Tibial nerve (tissue), 4 donors: ENCODE measurements at regions not wholly inside any gene's neighbourhood (a gene's known extent, or its start where the extent isn't known, plus 50 kb on each side); places are given as distances from the start of the nearest gene placed in this dataset.

Experiments
- DNase-seq, 2 donors: peaks; one replicate each; pipeline ENCODE4 v3.0.0-alpha.2; 2019; ENCODE audit warnings: low spot score in 2 of 2
- H3K27ac ChIP-seq, 4 donors: fragments of 200-600 bp; sonication (generic) in 3 of 4; one replicate each; pipeline ENCODE4 v1.5.1; 2017 to 2019; ENCODE audit warnings: mild to moderate bottlenecking in 1 of 4
- H3K27me3 ChIP-seq, 2 donors: fragments of 200-600 bp; sonication (generic) in 1 of 2; one replicate each; pipeline versions ENCODE4 v1.5.1 to v1.6.0; 2017 to 2019
- H3K36me3 ChIP-seq, 3 donors: fragments of 200-600 bp; sonication (generic); one replicate each; pipeline ENCODE4 v1.5.1; 2018 to 2019
- H3K4me1 ChIP-seq, 4 donors: fragments of 200-600 bp; sonication (generic) in 3 of 4; one replicate each; pipeline ENCODE4 v1.5.1; 2017 to 2019
- H3K4me3 ChIP-seq, 4 donors: fragments of 200-600 bp; sonication (generic) in 3 of 4; one replicate each; pipeline ENCODE4 v1.5.1; 2017 to 2019; ENCODE audit warnings: mild to moderate bottlenecking in 1 of 4, moderate library complexity in 1 of 4
- H3K9me3 ChIP-seq, 4 donors: fragments of 200-600 bp; sonication (generic) in 3 of 4; one replicate each; pipeline ENCODE4 v1.5.1; 2017 to 2019
- CTCF ChIP-seq, 5 experiments: fragments of 200-600 bp in 3 of 5; fragments of 450-650 bp in 2 of 5; sonication (generic) in 3 of 5; IDR thresholded peaks; one replicate each; pipeline ENCODE4 v1.5.1; 2016 to 2019; ENCODE audit warnings: antibody characterized with exemption in 5 of 5, mild to moderate bottlenecking in 3 of 5, moderate library complexity in 2 of 5
- EP300 ChIP-seq, 2 donors: sonication (generic); formaldehyde crosslinking; IDR thresholded peaks; one replicate each; pipeline ENCODE4 v1.6.1; 2017; ENCODE audit warnings: antibody characterized with exemption in 2 of 2, mild to moderate bottlenecking in 1 of 2
- POLR2A ChIP-seq, 2 donors: fragments of 450-650 bp; IDR thresholded peaks; one replicate each; pipeline ENCODE4 v1.6.1; 2017; ENCODE audit warnings: antibody characterized with exemption in 2 of 2, mild to moderate bottlenecking in 2 of 2, moderate library complexity in 2 of 2
- WGBS, 2 donors: methylation state at CpG; one replicate each; pipeline ENCODE4 v1.1.5; 2018; 5-methylcytosine and 5-hydroxymethylcytosine counted together

- Histone ChIP-seq H3K9me3 (peaks cover 0 to 3% (median 0%) of the 10 kb centered on the region in 4 donors), H3K27me3 (no peaks in the 10 kb centered on the region), H3K27ac (no peak overlapping the region), H3K36me3 (no peaks in the 10 kb centered on the region), H3K4me3 (no peak overlapping the region), H3K4me1 (no peaks in the 10 kb centered on the region)
- no peak for TF ChIP-seq CTCF (IDR thresholded peaks at IDR 0.05)
- TF ChIP-seq POLR2A (IDR thresholded peaks at IDR 0.05), result no peak
- TF ChIP-seq EP300 (IDR thresholded peaks at IDR 0.05), result no peak
- 77 to 82% methylated on average over 5 of the region's 5 CpGs for WGBS, 2 donors
- DNase-seq, result no peak
Observed at GRCh38 chr6:153698001-153698400, 341.0 kb upstream of the OPRM1 start.

- Histone ChIP-seq H3K36me3 (no peaks in the 10 kb centered on the region), H3K9me3 (peaks cover 0 to 4% (median 0%) of the 10 kb centered on the region in 4 donors), H3K27me3 (no peaks in the 10 kb centered on the region), H3K4me3 (no peak overlapping the region), H3K4me1 (no peaks in the 10 kb centered on the region), H3K27ac (no peak overlapping the region)
- DNase-seq, result no peak
- 48 to 62% methylated on average over 2 of the region's 2 CpGs for WGBS, 2 donors
- TF ChIP-seq CTCF (IDR thresholded peaks at IDR 0.05) (no peak), POLR2A (IDR thresholded peaks at IDR 0.05) (no peak), EP300 (IDR thresholded peaks at IDR 0.05) (no peak)
Observed at GRCh38 chr6:153677522-153677921, 361.5 kb upstream of the OPRM1 start.

DNA sequence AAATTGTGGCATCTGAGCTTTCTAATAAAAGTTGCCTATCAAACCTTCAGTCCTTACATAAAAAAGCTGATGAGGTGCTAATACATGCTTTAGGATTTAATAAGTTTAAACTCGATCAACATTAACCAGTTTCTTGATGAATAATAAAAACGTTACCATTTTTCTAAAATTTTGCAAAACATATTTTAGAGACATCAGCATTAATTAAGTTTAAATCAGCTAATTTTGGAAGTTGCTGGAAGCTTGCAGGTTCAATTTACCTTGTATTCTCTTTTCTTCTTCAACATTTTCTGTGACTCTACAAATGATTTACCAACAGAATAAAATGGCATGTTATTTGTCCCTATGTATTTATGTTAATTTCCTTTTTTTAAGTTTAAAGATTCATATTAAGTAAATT, 365.3 kb upstream of the OPRM1 start:
- TF ChIP-seq POLR2A (IDR thresholded peaks at IDR 0.05) (no peak), CTCF (IDR thresholded peaks at IDR 0.05) (no peak), EP300 (IDR thresholded peaks at IDR 0.05) (no peak)
- Histone ChIP-seq H3K4me3 (no peak overlapping the region), H3K4me1 (no peaks in the 10 kb centered on the region), H3K27me3 (no peaks in the 10 kb centered on the region), H3K36me3 (no peaks in the 10 kb centered on the region), H3K27ac (no peak overlapping the region), H3K9me3 (no peaks in the 10 kb centered on the region)
- WGBS, 2 donors, result 85 to 86% methylated on average over 2 of the region's 2 CpGs
- DNase-seq, result no peak

DNA sequence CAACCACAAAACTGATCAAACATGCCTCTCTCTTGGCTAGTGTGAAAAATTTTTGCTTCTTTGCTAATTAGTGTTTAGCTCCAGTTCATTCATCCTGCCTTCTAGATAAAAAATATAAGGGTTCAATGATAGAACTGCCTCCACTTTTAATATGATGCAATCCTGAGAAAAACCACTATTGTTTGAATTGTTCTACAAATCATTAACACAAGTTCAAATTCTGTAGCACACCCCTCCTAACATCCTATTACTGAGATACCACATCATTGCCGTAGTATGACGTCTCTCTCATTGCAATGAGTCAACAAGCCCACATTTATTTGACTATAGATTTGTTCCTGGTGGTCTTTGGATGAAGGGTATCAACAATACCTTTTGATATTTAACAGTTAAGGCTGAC, 365.8 kb upstream of the OPRM1 start:
- WGBS, 2 donors, result 66 to 81% methylated on average over 2 of the region's 2 CpGs

GRCh38 chr6:153670403-153671026, 368.5 kb upstream of the OPRM1 start:
- no peak for TF ChIP-seq POLR2A (IDR thresholded peaks at IDR 0.05)
- TF ChIP-seq CTCF (IDR thresholded peaks at IDR 0.05), result no peak
- TF ChIP-seq EP300 (IDR thresholded peaks at IDR 0.05), result no peak
- H3K27me3 ChIP-seq, result no peaks in the 10 kb centered on the region
- no peaks in the 10 kb centered on the region for H3K36me3 ChIP-seq
- H3K4me3 ChIP-seq, result no peak overlapping the region
- DNase-seq, result no peak
- 57 to 58% methylated on average over 4 of the region's 4 CpGs for WGBS, 2 donors
- no peaks in the 10 kb centered on the region for H3K9me3 ChIP-seq
- no peak overlapping the region for H3K27ac ChIP-seq
- H3K4me1 ChIP-seq, result no peaks in the 10 kb centered on the region

More for the DNA sequence above, 365.8 kb upstream of the OPRM1 start:
- H3K27me3 ChIP-seq, result no peaks in the 10 kb centered on the region
- DNase-seq, result no peak
- no peaks in the 10 kb centered on the region for H3K4me1 ChIP-seq
- no peak overlapping the region for H3K4me3 ChIP-seq
- no peak for TF ChIP-seq POLR2A (IDR thresholded peaks at IDR 0.05)
- TF ChIP-seq CTCF (IDR thresholded peaks at IDR 0.05), result no peak
- TF ChIP-seq EP300 (IDR thresholded peaks at IDR 0.05), result no peak
- H3K27ac ChIP-seq, result no peak overlapping the region
- H3K9me3 ChIP-seq, result no peaks in the 10 kb centered on the region
- H3K36me3 ChIP-seq, result no peaks in the 10 kb centered on the region
